ENCODE measurements at regions not wholly inside any gene's neighbourhood (a gene's known extent, or its start where the extent isn't known, plus 50 kb on each side); places are given as distances from the start of the nearest gene placed in this dataset.

GRCh38 chr5:155270725-155271124 is 257.2 kb downstream of the KIF4B start:
- no peak for TF ChIP-seq CTCF (IDR thresholded peaks at IDR 0.05; ENCODE audit: borderline replicate concordance, extremely low read depth, low read length, poor library complexity, severe bottlenecking)
- TF ChIP-seq EZH2 (IDR thresholded peaks at IDR 0.05; ENCODE audit: borderline replicate concordance, low read depth, low read length, severe bottlenecking): no peak

Measured in DND-41 (cell line).